HG03342 (cell line): ENCODE measurements at regions not wholly inside any gene's neighbourhood (a gene's known extent, or its start where the extent isn't known, plus 50 kb on each side); places are given as distances from the start of the nearest gene placed in this dataset.

Experiments
- ATAC-seq: cut with Tn5 transposase; IDR thresholded peaks from one replicate; pipeline ENCODE4 v1.9.1; 2021; ENCODE audit warnings: mild to moderate bottlenecking, moderate library complexity; ENCODE audit not compliant: unreplicated experiment

GRCh38 chr11:45062115-45062514 lies 84.3 kb upstream of the PRDM11 start:
- no peak for ATAC-seq

GRCh38 chr11:45062974-45063635 lies 83.3 kb upstream of the PRDM11 start:
- ATAC-seq = no peak

- no peak for ATAC-seq
Measured at GRCh38 chr11:45063669-45064068, 82.8 kb upstream of the PRDM11 start.

- no peak for ATAC-seq
Measured at GRCh38 chr11:45067966-45068365, 78.5 kb upstream of the PRDM11 start.

GRCh38 chr11:45071232-45071631 lies 75.2 kb upstream of the PRDM11 start:
- no peak for ATAC-seq

GRCh38 chr11:45073685-45074141 lies 72.7 kb upstream of the PRDM11 start:
- no peak for ATAC-seq

GRCh38 chr11:45075519-45075918 lies 70.9 kb upstream of the PRDM11 start:
- ATAC-seq = no peak

- no peak for ATAC-seq
Measured at GRCh38 chr11:45075952-45076351, 70.5 kb upstream of the PRDM11 start.

GRCh38 chr11:45076761-45077160 lies 69.7 kb upstream of the PRDM11 start:
- ATAC-seq = no peak

- no peak for ATAC-seq
Measured at GRCh38 chr11:45078236-45079074, 68.0 kb upstream of the PRDM11 start.

GRCh38 chr11:45079075-45079444 lies 67.4 kb upstream of the PRDM11 start:
- no peak for ATAC-seq

GRCh38 chr11:45079567-45079942 lies 66.9 kb upstream of the PRDM11 start:
- ATAC-seq = no peak

GRCh38 chr11:45079943-45080719 lies 66.3 kb upstream of the PRDM11 start:
- no peak for ATAC-seq

- no peak for ATAC-seq
Measured at GRCh38 chr11:45082744-45083543, 63.5 kb upstream of the PRDM11 start.

- ATAC-seq = no peak
Measured at GRCh38 chr11:45083544-45084087, 62.8 kb upstream of the PRDM11 start.

GRCh38 chr11:45085646-45086501 lies 60.6 kb upstream of the PRDM11 start:
- no peak for ATAC-seq

GRCh38 chr11:45086526-45086925 lies 59.9 kb upstream of the PRDM11 start:
- ATAC-seq = no peak

GRCh38 chr11:45087086-45087899 lies 59.1 kb upstream of the PRDM11 start:
- no peak for ATAC-seq

GRCh38 chr11:45087900-45088160 lies 58.6 kb upstream of the PRDM11 start:
- ATAC-seq = no peak
